Stimulated activated CD8-positive, alpha-beta memory T cell treated with anti-CD3 and anti-CD28 coated beads, Interleukin-4, amount 100 ng/mL, for 1 hour (primary cell): ENCODE measurements at regions not wholly inside any gene's neighbourhood (a gene's known extent, or its start where the extent isn't known, plus 50 kb on each side); places are given as distances from the start of the nearest gene placed in this dataset.

Experiments used
- DNase-seq, 2 donors: peaks; one replicate each; pipeline ENCODE4 v3.0.0-alpha.2; 2020; ENCODE audit warnings: low read depth in 2 of 2, low spot score in 1 of 2

DNA sequence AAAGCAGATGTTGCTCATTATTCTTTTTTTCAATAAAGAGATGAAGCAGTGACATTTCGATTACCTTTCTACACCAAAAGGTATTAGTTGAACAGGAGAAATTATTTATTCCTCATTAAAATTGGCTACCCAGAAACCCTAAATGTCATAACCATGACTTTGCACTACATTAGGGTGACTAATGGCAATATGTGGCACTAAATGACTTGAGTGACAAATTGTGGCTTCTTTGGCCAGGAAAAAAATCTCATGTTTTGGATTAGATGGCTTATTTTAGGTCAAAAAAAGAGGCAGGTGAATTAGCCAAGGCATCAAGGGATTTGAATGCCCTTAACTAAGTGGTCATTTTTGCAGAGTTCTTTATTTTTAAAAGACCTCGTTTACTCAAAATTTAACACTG is 353.9 kb downstream of the NDFIP2 start:
- no peak for DNase-seq

GRCh38 chr13:79833991-79834390 is 353.0 kb downstream of the NDFIP2 start:
- DNase-seq, result no peak

- no peak for DNase-seq
These were observed 350.6 kb downstream of the NDFIP2 start for GRCh38 chr13:79831556-79831955.

DNA sequence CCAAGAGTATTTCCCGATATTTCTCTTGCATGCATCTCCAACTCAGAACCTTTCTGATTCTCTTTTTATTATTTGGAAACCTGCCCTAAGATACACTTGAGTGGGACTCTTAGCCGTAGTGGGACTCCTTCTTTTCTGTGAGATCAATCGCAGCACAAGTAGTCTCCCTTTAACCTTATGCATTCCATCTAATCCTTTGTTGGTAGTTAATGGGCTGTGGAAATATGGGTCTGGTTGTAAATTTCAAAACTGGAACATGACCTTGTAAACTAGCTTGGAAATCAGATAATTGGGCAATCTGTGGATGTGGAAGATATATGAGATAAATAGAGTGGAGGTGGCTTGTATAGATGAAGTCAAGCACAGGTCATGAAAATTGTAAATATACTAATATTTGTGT is 350.0 kb downstream of the NDFIP2 start:
- DNase-seq, result no peak

DNA sequence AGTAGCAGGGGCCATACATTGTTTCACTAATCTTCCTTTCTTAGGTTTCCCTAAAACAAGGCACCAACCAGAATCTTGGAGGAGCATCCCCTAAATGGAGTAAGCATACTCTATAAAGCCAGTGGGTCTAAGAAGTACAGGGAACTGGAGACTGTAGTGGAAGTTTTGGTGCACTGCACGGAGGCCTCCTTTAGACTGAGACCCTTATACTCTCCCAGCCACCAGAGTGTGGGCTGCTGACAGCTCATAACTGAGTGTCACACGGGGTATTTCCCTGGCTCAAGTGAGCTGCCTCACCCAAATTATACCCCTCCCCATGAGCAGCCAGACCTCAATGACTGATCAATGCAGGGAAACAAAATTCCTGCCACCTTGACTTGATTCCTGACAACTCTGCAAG is 349.5 kb downstream of the NDFIP2 start:
- no peak for DNase-seq

GRCh38 chr13:79829880-79830279 is 348.9 kb downstream of the NDFIP2 start:
- DNase-seq, result no peak

DNA sequence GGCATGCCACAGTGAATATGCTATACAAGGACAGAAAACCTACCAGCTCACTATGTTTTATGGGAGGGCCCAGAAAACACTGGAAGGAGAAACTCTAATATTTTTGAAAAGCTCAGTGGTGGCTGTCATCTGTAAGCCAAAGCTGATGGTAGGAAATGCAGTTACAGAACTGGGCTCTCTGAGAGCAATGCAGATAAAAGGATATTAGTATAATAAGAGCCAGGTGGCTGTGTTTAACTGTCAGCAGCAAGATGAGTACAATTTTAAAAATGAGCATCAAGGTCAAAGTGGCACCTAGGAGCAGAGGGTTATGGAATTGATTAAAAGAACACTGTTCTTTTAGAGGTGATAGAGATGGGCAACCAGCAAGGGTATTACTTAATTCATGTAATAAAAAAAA is 345.0 kb downstream of the NDFIP2 start:
- no peak for DNase-seq

DNA sequence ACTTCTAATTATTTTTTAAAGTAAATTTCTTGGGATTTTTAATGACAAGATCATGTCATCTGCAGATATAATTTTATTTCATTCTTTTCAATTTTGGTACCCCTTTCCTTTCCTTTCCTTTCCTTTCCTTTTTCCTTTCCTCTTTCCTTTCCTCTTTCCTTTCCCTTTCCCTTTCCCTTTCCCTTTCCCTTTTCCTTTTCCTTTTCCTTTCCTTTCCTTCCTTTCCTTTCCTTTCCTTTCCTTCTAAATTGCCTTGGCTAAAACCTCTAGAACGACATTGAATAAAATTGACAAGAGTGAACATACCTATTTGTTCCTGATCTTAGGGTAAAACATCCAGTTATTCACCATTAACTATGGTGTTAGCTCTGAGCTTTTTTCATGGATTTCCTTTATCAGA is 334.1 kb downstream of the NDFIP2 start:
- no peak for DNase-seq

GRCh38 chr13:79812070-79812850 is 331.3 kb downstream of the NDFIP2 start:
- DNase-seq, result no peak

DNA sequence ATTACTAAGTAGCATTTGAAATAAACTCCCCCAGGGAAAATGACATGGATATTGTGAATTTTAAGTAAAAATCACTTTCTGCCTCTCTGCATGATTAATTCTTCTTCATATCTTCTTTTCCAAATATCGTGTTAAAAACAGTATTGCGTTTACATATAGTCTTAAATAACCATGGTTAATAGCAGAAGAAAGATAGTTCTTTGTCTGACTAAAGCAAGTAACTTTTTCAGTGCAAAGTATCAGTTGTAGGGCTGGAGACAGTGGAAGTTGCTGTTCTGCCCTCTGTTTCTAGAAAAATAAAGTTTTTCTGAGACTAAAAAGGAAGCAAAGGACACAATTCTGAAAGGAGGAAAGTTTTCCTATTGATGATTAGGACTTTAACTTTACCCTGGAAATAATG is 330.2 kb downstream of the NDFIP2 start:
- DNase-seq, result no peak

- DNase-seq, result no peak
These were observed 329.7 kb downstream of the NDFIP2 start for GRCh38 chr13:79810669-79811068.

GRCh38 chr13:79810018-79810417 is 329.1 kb downstream of the NDFIP2 start:
- DNase-seq, result no peak

DNA sequence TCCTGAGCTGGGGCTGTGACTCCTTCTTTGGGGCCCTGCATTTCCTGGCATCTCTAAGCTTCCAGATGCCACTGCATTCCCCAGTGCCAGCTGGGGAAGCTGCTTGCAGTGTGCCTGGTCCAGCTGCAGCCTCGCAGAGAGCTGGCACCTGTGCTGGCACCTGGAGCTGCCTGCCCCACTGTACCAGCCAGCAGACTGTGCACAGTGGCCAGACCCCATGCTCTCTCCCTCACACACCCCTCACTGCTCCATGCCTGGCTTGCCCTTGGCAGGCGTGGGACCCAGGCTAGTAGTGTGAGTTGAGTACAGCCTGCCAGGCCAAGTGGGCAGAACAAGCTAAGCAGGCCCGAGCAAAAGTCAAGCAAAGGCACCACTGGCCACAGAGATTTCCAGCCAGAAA is 327.5 kb downstream of the NDFIP2 start:
- DNase-seq, result no peak

- DNase-seq, result no peak
These were observed 326.6 kb downstream of the NDFIP2 start for GRCh38 chr13:79807554-79807953.

DNA sequence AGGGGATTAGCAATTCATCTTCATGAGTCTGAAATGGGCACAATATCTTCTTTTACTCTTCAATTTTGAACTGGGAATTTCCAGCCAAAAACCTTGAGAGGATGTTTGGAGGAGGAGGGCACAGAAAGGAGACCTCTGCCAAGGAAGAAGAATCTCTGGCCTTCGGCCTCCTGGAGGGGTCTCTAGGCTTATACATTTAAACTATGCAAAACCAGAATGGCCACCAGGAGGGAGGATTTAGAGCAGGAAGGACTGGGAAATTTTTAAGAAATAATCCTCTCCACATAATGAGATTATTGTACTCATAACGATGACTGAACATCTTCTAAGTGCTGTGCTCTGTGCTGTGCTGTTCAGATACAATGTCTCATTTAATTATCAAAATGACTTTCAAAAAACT is 325.9 kb downstream of the NDFIP2 start:
- no peak for DNase-seq

DNA sequence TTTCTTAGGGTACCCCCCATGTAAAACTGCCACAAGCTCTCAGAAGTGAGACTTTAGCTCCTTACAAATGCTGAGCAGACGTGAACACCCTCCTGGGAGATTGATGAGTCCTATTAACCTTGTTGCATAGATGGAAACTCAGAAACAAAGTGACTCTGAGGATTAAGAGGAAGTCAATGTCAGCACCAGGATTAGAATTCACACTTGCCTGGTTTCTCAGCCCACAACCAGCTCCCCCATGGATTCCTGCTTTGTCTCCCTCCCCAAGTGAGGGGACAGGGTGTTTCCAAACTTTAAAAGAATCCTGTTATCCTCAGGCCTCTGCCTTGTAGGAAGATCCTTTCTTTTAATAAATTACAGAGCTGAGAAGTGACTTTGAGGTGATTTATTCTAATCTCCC is 324.4 kb downstream of the NDFIP2 start:
- DNase-seq, result no peak

DNA sequence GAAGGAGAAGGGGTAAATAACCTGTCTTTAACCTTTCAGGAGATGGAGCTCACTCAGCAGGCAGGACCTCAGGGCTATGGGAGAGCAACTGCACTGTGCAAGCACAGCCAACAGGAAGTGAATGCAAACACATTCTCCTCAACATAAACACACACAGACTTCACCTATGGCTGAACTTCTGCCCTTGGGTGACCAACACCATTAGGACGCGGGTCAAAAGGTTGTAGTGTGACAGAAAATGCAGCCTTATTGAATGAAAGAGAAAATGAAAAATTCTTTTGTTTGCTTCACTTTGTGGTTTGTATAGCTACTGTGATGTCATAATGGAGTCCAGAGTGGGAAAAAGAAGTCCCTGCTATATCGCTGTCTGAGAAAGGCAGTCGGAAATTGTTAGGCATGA is 323.0 kb downstream of the NDFIP2 start:
- DNase-seq, result no peak

GRCh38 chr13:79803296-79803695 is 322.3 kb downstream of the NDFIP2 start:
- DNase-seq, result no peak

- no peak for DNase-seq
These were observed 321.6 kb downstream of the NDFIP2 start for GRCh38 chr13:79802389-79803085.

- no peak for DNase-seq
These were observed 318.3 kb downstream of the NDFIP2 start for GRCh38 chr13:79799059-79799867.

DNA sequence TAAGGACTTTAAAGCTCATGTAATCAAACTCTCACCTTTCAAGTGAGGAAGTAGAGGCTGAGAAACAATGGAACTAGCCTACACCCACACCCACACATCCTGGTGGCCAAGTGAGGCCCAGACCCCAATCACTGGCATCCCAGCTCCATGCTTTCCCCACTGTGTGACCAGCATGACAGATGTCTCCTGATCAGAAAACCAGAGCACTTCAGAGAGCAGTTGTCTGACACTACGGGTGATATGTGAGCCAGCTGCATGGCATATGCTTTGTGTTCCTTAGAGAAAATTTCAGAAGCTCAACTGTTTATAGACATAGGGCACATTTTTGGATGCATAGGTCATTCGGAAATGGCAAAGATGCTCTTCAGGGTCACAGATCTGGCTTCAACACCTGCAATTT is 315.2 kb downstream of the NDFIP2 start:
- DNase-seq, result no peak

DNA sequence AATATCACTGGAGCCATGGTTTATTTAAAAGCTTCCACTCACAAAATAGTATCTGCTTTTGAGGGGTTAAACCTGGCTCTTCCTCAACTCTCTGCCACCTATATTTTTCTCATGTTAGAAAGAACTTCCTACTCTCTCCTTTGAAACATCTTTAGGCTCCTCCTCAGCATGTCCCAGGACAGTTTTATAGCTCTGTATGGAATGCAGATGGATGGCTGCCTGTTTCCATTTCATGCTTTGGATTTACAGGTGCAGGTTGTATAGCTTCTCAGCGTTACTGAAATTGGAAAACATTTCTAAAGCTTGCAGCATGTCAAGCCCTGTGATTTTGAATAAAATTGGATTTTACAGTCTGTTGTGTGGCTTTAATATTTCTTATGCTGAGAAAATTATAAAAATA is 314.0 kb downstream of the NDFIP2 start:
- no peak for DNase-seq
